C4-2B (cell line): ENCODE measurements at regions not wholly inside any gene's neighbourhood (a gene's known extent, or its start where the extent isn't known, plus 50 kb on each side); places are given as distances from the start of the nearest gene placed in this dataset.

ENCODE experiments used
- H3K27ac ChIP-seq: fragments of 450-650 bp; 2 replicates; pipeline ENCODE4 v1.5.1; 2017
- ZFX ChIP-seq: fragments of 450-650 bp; IDR thresholded peaks from 2 replicates; pipeline ENCODE4 v1.6.1; 2017
- TF ChIP-seq, protein P1 (sequence below): fragments of 450-650 bp; conservative IDR thresholded peaks from 2 replicates; pipeline ENCODE4 v1.5.1; 2017; ENCODE audit warnings: mild to moderate bottlenecking

DNA sequence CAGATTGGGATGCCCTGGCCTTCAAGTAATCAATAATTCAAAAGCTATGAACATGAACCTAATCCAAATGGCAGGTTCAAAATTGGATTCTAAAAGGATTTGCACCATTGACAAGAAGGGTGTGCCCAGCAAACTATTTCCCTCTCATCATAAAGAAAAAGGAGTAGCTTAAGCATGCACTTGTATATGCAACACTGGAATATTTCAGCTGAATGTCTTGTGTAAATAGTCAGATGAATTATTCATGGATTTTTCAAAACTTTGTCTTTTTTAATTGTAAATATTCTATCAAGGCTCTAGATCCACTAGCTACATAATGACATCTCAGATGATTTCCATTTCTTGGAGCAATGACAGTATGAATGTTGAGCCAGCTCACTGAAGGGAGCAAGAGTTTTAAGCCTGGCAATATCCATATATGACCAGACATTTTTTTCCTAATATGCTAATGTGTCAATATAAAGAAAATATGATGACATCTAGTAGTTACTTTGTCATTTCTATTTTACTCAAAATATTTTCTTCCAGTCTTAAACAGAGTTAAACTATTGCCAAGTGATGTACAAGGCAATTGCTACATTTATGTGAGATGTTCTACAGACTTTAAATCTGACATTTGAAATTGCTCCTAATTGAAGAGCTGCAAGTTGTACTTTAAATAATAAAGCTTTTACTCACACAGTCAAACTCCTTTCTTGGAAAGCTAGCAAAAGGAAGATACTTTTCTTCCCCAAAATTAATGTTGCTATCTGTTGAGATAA, 230.5 kb upstream of the AGTR1 start:
- H3K27ac ChIP-seq: no peak overlapping the region
- TF ChIP-seq, protein P1, sequence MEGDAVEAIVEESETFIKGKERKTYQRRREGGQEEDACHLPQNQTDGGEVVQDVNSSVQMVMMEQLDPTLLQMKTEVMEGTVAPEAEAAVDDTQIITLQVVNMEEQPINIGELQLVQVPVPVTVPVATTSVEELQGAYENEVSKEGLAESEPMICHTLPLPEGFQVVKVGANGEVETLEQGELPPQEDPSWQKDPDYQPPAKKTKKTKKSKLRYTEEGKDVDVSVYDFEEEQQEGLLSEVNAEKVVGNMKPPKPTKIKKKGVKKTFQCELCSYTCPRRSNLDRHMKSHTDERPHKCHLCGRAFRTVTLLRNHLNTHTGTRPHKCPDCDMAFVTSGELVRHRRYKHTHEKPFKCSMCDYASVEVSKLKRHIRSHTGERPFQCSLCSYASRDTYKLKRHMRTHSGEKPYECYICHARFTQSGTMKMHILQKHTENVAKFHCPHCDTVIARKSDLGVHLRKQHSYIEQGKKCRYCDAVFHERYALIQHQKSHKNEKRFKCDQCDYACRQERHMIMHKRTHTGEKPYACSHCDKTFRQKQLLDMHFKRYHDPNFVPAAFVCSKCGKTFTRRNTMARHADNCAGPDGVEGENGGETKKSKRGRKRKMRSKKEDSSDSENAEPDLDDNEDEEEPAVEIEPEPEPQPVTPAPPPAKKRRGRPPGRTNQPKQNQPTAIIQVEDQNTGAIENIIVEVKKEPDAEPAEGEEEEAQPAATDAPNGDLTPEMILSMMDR: no peak
- TF ChIP-seq ZFX: no peak

- no peak overlapping the region for H3K27ac ChIP-seq
- TF ChIP-seq, protein P1: no peak
- TF ChIP-seq ZFX: no peak
These were observed 220.3 kb upstream of the AGTR1 start for GRCh38 chr3:148477375-148477774.

GRCh38 chr3:148493631-148494030, 204.1 kb upstream of the AGTR1 start:
- H3K27ac ChIP-seq: no peak overlapping the region
- TF ChIP-seq, protein P1: no peak

DNA sequence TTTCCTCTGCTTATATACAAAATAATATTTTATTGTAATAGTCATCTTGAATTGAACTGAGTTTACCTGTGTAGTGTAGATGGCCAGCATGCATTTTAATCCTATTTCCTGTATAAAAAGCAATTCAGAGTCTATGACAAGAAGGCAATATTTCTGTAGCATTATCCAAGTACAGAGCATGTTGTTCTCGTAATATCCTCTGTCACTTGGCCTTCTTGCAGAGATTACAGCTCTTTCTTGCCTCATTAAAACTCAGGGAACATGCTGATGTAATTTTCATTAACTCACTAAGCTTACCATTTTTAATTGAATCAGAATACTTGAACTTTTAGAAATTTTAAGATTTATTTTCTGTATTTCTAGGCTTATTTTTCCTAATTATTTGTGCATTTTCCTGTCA, 203.3 kb upstream of the AGTR1 start:
- no peak overlapping the region for H3K27ac ChIP-seq
- TF ChIP-seq, protein P1: no peak
- no peak for TF ChIP-seq ZFX

- H3K27ac ChIP-seq: no peak overlapping the region
- no peak for TF ChIP-seq ZFX
- TF ChIP-seq, protein P1: no peak
These were observed 196.8 kb upstream of the AGTR1 start for GRCh38 chr3:148500881-148501280.

DNA sequence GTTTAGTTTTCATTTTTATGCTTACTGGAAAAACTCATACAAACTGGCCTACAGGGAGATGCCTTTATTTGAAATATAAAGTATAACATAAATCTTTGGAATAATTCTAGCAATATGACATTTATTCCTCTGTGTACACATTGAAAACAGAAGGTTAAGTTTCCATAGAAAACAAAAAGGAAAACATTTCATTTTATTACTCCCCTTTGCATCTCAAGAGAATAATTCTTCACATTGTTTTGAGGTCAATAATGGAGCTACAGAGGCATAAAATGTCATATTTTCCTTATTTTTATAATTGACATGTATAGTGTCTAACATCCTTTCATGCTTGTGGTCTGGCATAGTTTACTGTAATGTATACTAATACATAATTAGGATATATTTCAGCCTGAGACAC, 187.6 kb upstream of the AGTR1 start:
- no peak overlapping the region for H3K27ac ChIP-seq
- no peak for TF ChIP-seq ZFX
- TF ChIP-seq, protein P1: no peak; the same call in 1 of the 2 replicates

DNA sequence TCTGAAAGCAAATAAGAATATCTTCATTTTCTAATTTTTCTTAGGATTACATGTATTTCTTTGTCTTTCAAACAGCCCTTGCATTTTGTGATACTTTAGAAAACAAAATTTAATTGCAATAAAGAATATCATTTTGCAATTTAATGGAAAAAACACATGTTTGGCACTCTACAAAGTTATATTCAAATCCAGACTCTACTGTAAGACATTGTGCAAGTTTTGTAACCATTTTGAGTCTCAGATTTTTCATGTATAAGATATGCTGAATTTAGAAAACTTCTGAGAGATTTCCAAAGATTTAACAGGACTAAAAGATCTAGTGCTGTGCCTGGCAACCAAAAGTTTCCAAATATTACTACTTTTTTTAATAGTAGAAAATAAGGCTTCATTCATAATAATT, 187.1 kb upstream of the AGTR1 start:
- no peak overlapping the region for H3K27ac ChIP-seq
- TF ChIP-seq ZFX: no peak
- TF ChIP-seq, protein P1: no peak
